D341Med (cell line): ENCODE measurements at regions not wholly inside any gene's neighbourhood (a gene's known extent, or its start where the extent isn't known, plus 50 kb on each side); places are given as distances from the start of the nearest gene placed in this dataset.
"Not testable (repeated sequence)": the region's sequence is repeated elsewhere in the genome, so short reads cannot be mapped to it uniquely, and the experiment has no call there.

Experiments used
- DNase-seq: peaks from one replicate; pipeline ENCODE4 v3.0.0; 2012; ENCODE audit warnings: low spot score

- DNase-seq: not testable (repeated sequence)
Observed at GRCh38 chr21:41567237-41567636, 59.3 kb upstream of the TMPRSS2 start.

GRCh38 chr21:41566500-41567014, 58.6 kb upstream of the TMPRSS2 start:
- no peak for DNase-seq

GRCh38 chr21:41565550-41565949, 57.6 kb upstream of the TMPRSS2 start:
- DNase-seq: no peak

GRCh38 chr21:41564871-41565274, 56.9 kb upstream of the TMPRSS2 start:
- DNase-seq: no peak

GRCh38 chr21:41562101-41563000, 54.4 kb upstream of the TMPRSS2 start:
- DNase-seq: no peak

- no peak for DNase-seq
Observed at GRCh38 chr21:41561701-41562100, 53.7 kb upstream of the TMPRSS2 start.

- no peak for DNase-seq
Observed at GRCh38 chr21:41560661-41561158, 52.8 kb upstream of the TMPRSS2 start.

- no peak for DNase-seq
Observed at GRCh38 chr21:41559658-41560631, 52.0 kb upstream of the TMPRSS2 start.

- no peak for DNase-seq
Observed at GRCh38 chr21:41558842-41559241, 50.9 kb upstream of the TMPRSS2 start.

GRCh38 chr21:41557884-41558283, 49.9 kb upstream of the TMPRSS2 start:
- DNase-seq: no peak
